ENCODE measurements at regions not wholly inside any gene's neighbourhood (a gene's known extent, or its start where the extent isn't known, plus 50 kb on each side); places are given as distances from the start of the nearest gene placed in this dataset.
"Not testable (repeated sequence)": the region's sequence is repeated elsewhere in the genome, so short reads cannot be mapped to it uniquely, and the experiment has no call there.

GRCh38 chr18:4758980-4759379, 303.9 kb upstream of the DLGAP1 start:
- DNase-seq, result no peak

DNA sequence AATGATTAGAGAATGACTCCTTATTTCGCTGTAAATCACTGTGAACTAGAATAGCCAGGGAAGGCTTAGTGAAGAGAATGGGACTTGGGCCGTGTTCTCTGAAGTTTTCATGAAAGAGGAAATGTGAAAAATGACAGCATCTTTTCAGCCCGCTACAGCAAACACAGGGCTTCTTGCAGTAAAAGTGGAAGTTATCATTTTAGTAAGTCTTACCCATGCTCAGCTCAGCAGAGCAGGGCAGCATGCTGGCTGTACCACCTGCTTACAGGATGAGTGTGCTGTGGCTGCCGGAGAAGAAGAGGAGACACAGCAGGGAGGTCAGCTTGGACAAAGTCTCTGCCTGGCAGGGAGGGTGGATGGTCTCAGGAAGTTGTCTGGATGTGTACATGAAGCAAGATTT, 300.7 kb upstream of the DLGAP1 start:
- no peak for DNase-seq

DNA sequence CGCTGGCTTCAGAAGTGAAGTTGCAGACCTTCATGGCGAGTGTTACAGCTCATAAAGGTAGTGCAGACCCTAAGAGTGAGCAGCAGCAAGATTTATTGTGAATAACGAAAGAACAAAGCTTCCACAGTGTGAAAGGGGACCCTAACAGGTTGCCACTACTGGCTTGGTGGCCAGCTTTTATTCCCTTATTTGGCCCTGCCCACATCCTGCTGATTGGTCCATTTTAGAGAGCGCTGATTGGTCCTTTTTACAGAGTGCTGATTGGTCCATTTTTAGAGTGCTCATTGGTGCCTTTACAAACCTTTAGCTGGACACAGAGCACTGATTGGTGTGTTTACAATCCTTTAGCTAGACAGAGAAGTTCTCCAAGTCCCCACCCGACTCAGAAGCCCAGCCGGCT, 298.0 kb upstream of the DLGAP1 start:
- not testable (repeated sequence) for DNase-seq

GRCh38 chr18:4751523-4751922, 296.4 kb upstream of the DLGAP1 start:
- no peak for DNase-seq

- no peak for DNase-seq
These were observed 295.6 kb upstream of the DLGAP1 start for GRCh38 chr18:4750393-4751346.

DNA sequence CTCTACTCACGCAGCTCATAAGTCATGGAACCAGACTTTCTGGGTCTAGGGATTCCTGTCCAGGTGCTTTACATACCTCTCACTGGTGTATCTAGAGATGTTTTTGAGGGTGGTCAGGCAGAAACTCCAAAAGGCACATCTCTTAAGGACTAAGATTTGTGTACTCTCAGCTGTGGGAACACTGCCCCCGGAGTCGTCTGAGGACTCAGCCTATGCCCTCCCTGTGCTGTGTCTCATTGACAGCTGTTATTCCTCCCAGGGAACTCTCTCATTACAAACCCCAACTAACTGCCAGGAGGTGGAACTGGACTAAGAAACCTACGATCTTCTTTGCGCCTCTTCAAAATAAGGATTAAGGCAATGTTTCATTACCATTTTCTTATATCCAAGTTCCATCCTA, 293.9 kb upstream of the DLGAP1 start:
- DNase-seq, result no peak

DNA sequence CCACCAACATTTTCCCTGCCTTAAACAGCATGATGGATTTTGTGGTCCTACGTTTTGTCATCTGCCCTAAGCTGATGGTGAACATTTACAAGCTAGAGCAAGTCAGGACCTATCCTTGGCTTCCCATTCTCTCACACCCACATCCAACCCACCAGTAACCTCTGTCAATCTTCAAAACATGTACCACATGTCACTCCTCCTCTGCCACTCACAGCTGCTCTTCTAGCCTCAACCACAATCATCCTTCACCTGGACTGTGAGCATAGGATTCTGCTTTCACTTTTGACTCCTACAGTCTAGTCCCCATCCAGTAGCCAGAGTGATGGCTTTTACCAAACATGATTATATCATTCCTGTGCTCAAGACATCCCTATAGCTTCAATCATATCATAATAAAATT, 279.8 kb upstream of the DLGAP1 start:
- no peak for DNase-seq

DNA sequence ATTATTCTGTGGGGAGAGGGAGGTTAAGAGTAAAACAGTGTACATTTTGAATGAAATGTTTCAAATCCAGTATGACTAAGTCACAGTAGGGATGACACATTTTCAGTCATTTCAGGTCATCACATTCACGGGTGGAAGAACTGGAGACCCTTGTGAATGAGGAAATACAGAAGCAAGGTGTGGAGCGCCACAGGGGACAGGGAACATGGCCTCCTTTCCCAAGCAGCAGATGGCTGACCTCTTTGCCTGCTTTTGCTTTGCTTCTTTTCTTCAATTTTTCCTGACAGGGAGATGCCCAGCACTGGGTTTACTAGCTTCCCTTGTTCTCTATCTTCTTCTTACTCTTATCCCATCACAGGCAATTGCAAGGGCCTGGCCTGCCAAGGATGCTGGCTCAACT, 278.9 kb upstream of the DLGAP1 start:
- DNase-seq, result no peak

DNA sequence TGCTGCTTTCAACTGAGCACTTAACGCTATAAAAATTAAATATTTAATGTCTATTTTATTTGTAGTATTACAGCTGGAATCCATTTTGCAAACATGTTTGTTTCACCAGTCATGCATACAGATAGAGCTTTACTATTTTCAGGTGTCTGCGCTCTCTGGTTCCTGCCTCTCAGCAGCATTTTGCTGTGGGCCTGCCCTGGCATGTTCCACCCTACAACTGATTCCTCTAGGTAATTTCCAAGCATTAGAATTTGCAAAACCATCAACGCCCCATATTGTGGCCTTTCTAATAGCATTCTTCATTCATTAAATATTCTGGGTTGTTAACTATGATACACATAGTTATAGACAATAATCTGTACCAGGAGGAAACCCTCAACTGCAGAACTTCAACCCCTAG, 266.4 kb upstream of the DLGAP1 start:
- DNase-seq, result no peak

DNA sequence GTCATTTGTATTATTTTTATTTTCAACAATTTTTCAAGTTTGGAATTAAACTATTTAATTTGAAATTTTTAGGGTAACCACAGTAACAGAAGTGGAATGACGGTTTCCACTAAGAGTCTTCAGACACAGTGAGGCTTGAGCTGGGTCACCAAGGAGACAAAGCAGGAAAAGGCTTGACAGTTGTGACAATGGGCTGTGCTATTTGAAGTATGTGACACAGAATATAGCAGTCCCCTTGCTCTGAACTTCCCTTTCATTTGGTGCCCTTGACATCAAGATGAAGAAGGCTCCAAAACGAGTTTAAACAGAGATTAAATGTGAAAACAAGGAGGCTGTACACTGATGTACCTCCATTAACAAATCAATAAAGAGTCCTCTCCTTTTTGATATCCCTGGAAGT, 265.4 kb upstream of the DLGAP1 start:
- no peak for DNase-seq

DNA sequence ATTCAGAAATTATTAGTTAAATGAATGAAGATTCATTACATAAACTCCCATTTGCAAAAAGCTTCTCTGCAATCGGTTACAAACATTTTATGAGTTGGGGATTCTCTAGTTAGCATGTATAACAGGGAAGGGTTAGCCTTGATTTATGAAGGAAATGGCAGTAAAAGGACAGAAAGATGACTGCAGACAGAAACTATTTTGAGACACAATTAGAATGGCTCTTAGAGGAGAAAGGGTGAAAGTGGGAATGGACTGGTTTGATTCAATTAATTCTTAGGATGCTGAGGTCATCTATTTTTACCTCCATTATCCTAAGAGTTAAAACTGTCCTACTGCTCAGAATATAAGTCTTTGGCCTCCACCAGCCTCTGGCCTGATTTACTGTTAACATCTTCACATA, 250.8 kb upstream of the DLGAP1 start:
- no peak for DNase-seq

- no peak for DNase-seq
These were observed 249.7 kb upstream of the DLGAP1 start for GRCh38 chr18:4704781-4705180.

DNA sequence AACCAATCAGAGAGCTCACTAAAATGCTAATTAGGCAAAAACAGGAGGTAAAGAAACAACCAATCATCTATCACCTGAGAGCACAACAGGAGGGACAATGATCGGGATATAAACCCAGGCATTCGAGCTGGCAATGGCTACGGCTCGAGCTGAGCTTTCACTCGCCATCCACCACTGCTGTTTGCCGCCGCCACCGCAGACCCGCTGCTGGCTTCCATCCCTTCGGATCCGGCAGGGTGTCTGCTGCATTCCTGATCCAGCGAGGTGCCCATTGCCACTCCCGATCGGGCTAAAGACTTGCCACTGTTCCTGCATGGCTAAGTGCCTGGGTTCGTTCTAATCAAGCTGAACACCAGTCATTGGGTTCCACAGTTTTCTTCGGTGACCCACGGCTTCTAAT, 236.7 kb upstream of the DLGAP1 start:
- DNase-seq, result no peak

DNA sequence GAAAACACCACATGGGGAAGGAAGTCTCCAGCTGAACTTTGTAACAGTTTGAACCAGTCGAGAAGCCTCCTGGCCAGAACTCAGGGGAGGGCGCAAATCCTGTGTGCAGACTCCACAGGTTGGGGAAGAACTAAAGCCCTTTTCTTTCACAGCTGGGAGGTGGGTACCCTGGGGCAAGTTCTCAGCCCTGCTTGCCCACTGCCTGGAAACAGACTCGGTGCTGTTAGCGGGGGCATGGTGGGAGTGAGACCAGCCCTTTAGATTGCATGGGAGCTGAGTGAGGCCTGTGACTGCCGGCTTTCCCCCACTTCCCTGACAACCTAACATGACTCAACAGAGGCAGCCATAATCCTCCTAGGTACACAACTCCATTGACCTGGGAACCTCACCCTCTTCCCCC, 223.6 kb upstream of the DLGAP1 start:
- not testable (repeated sequence) for DNase-seq

- DNase-seq, result no peak
These were observed 221.9 kb upstream of the DLGAP1 start for GRCh38 chr18:4677006-4677405.

DNA sequence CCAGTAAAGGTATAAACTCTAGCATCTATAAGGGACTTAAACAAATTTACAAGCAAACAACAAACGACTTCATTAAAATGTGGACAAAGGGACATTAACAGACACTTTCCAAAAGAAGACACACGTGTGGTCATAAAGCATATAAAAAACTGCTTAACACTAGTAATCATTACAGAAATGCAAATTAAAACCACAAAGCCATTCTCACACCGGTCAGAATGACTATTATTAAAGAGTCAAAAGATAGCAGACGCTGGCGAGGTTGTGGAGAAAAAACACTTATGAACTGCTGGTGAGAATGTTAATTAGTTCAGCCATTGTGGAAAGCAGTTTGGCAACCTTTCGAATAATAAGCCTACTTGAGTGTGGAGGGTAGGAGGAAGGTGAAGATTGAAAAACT, 217.1 kb upstream of the DLGAP1 start:
- no peak for DNase-seq

- no peak for DNase-seq
These were observed 203.7 kb upstream of the DLGAP1 start for GRCh38 chr18:4658804-4659203.

DNA sequence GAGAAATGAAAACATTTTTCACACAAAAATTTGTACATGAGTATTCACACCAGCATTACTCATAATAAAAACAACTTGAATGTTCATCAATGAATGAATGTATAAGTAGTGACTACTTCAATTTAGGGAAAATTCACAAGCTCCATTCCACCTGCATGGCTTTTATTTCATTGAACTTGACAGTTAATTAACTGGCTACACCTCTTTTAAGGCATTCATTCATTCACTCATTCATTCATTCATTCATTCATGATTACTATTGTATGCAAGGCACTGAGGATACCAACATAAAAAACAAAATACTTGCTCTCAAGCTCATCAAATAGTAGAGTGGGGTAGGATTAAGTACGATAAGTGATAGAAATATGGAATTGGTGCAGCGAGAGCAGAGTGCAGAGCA, 198.3 kb upstream of the DLGAP1 start:
- no peak for DNase-seq

DNA sequence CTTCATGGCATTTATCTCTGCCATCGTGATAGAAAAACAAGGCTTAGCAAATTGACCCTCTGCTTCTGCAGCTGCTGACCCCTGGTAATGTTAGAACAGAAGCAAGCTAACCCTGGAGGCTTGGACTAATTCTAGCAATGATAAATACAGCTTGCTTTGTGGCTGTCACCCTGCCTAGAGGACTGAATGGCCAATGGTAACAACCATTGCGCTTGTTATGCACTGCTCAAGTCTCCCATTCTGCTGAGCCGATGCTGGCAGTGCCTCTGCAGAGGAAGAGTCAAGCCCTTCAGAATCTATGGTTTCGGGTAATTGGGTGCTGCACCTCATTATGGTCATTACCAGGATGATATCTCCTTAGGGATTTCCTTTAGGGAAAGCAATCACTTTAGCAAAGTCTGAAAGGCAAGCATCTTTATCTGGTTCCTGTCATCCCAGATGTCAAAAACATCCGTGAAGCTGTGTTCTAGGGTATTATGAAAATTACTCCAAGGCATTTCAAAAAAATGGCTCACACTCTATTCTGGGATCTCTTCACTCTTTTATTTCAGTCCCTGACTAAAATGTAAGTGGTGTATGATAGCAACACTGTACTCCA, 186.8 kb upstream of the DLGAP1 start:
- DNase-seq, result no peak

- no peak for DNase-seq
These were observed 185.4 kb upstream of the DLGAP1 start for GRCh38 chr18:4640349-4641012.

- DNase-seq, result no peak
These were observed 184.7 kb upstream of the DLGAP1 start for GRCh38 chr18:4639628-4640310.

DNA sequence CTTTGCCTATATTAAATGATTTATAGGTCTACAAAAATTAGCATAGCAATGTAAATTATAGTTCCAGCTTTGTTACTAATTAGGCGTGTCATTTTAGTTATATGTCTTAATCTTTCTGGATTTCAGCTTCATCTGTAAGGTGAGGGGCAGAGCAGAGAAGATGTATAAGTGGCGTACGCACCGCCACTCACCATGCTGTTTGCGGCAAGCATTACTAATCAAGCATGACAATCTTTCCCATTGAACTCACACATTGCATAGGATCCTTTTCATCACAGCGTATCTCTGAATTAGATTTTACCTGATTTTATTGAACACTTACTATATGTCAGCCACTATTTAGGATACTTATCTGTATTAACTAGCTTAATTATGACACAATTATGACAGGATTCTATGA, 183.6 kb upstream of the DLGAP1 start:
- no peak for DNase-seq

DNA sequence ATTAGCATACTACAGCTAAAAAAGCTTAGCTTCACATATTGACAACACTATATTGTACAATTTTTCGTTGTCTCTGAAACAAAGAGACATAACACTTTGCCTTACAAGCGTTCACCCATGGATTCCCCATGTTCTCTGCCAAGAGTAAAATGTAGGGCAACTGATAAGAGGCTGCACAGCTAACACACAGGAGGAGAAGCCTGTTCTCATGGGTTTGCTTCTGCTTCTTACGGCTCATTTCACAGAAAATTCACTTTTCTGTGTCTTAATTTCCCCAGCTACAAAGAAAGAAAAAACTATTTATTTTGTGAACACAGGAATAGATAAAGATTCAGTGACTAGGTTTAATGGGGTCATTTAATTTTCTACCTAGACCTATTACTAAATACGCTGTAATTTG, 182.8 kb upstream of the DLGAP1 start:
- DNase-seq, result no peak

Measured in stimulated activated CD4-positive, alpha-beta T cell treated with anti-CD3 and anti-CD28 coated beads, Interleukin-1b, Interleukin-23, amount 100 ng/mL, for 48 hours (primary cell).